Mucosa of rectum (tissue), 2 donors: ENCODE measurements at regions not wholly inside any gene's neighbourhood (a gene's known extent, or its start where the extent isn't known, plus 50 kb on each side); places are given as distances from the start of the nearest gene placed in this dataset.
"Not testable (repeated sequence)": the region's sequence is repeated elsewhere in the genome, so short reads cannot be mapped to it uniquely, and the experiment has no call there.

ENCODE experiments used
- H3K27ac ChIP-seq, 2 donors: one replicate each; pipeline ENCODE4 v1.7.0; 2013; ENCODE audit warnings: inconsistent platforms in 2 of 2, low read depth in 2 of 2, low read length in 2 of 2
- H3K27me3 ChIP-seq, 2 donors: one replicate each; pipeline ENCODE4 v1.7.0; 2013; ENCODE audit warnings: low read length in 2 of 2; ENCODE audit not compliant: control insufficient read depth in 2 of 2, insufficient read depth in 2 of 2
- H3K36me3 ChIP-seq, 2 donors: one replicate each; pipeline ENCODE4 v1.7.0; 2013; ENCODE audit warnings: low read length in 2 of 2; ENCODE audit not compliant: control insufficient read depth in 2 of 2, insufficient read depth in 2 of 2
- H3K4me1 ChIP-seq, 2 donors: one replicate each; pipeline ENCODE4 v1.7.0; 2013; ENCODE audit warnings: low read length in 2 of 2, mild to moderate bottlenecking in 1 of 2; ENCODE audit not compliant: control insufficient read depth in 2 of 2, insufficient read depth in 2 of 2
- H3K4me3 ChIP-seq, 2 donors: one replicate each; pipeline ENCODE4 v1.7.0; 2013; ENCODE audit warnings: low read length in 2 of 2
- H3K9ac ChIP-seq, 2 donors: one replicate each; pipeline ENCODE4 v1.7.0; 2013; ENCODE audit warnings: low read length in 2 of 2, low read depth in 1 of 2, mild to moderate bottlenecking in 1 of 2
- H3K9me3 ChIP-seq, 2 donors: one replicate each; pipeline ENCODE4 v1.7.0; 2013; ENCODE audit warnings: low read length in 2 of 2; ENCODE audit not compliant: control insufficient read depth in 2 of 2
- donor health status: healthy.
- donor health status: Normal muscosa, but diverticular disease.

DNA sequence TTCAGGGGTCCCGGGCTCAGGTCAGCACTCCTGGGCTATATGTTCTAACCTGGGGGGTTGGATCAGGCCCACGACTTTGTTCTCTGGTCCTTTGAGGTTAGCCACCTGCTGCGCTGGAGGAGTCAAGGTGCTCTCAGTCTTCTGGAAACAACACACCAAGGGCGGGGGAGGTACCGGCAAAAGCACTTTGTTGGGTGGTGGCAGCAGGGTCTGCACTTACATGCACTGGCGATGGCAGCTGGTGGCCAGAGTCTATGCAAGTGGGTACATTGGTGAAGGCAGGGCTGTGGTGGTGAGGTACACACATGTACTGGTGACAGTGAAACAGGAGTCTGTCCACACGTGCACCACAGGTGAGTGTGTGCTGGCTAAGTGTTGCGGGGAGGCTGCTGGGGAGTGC lies 194.2 kb upstream of the MAGI2 start:
- Histone ChIP-seq H3K9me3 (no peaks in the 10 kb centered on the region), H3K4me3 (no peak overlapping the region), H3K27ac (no peak overlapping the region), H3K9ac (no peak overlapping the region), H3K36me3 (no peaks in the 10 kb centered on the region), H3K4me1 (no peaks in the 10 kb centered on the region), H3K27me3 (no peaks in the 10 kb centered on the region)

DNA sequence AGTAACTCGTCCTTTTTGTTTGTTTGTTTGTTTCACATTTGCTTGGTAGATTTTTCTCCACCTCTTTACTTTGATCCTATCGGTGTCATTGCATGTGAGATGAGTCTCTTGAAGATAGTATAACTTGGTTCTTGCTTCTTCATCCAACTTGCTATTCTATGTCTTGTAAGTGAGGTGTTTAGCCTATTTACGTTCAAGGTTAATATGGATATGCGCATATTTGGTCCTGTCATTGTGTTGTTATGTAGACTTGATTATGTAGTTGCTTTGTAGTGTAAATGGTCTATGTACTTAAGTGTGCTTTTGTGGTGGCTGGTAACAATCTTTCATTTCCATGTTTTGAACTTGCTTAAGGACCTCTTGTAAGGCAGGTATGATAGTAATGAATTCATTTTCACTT lies 192.8 kb upstream of the MAGI2 start:
- H3K4me3 ChIP-seq, result no peak overlapping the region
- H3K9me3 ChIP-seq, result no peaks in the 10 kb centered on the region
- H3K9ac ChIP-seq, result no peak overlapping the region
- no peaks in the 10 kb centered on the region for H3K36me3 ChIP-seq
- H3K4me1 ChIP-seq, result no peaks in the 10 kb centered on the region
- no peak overlapping the region for H3K27ac ChIP-seq
- H3K27me3 ChIP-seq, result no peaks in the 10 kb centered on the region

DNA sequence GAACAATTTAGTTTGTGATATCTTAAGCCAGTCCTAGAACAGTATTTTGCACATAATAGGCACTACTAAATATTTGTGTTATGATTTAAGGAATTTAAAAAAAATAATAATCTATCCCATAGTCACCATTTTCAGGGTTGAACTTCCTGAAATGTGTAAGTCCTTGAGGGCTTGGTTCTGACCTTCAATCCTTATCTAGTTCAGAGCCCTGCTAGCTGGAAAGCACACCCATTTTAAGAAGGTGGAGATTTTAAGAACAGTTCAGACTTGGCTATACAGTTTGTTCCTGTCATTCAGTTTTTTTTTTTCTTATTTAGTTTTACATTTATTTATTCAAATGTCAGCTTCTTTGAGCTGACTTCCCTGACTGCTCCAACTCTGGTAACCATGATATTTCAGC lies 183.4 kb upstream of the MAGI2 start:
- no peaks in the 10 kb centered on the region for H3K4me1 ChIP-seq
- no peak overlapping the region for H3K9ac ChIP-seq
- no peak overlapping the region for H3K4me3 ChIP-seq
- H3K27ac ChIP-seq, result no peak overlapping the region
- no peaks in the 10 kb centered on the region for H3K9me3 ChIP-seq
- no peaks in the 10 kb centered on the region for H3K27me3 ChIP-seq
- H3K36me3 ChIP-seq, result no peaks in the 10 kb centered on the region

DNA sequence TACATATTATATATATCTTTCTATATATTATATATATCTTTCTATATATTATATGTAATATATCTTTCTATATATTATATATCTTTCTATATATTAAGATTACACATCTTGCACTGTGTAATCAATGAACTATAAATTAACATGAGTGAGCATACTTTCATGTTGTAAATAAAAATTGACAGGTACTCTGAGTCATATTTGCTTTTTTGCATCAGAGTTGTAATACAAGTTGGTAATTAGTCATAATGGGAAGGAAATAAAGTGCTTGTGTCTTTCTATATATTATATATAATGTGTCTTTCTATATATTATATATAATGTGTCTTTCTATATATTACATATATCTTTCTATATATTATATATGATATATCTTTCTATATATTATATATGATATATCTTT lies 172.5 kb upstream of the MAGI2 start:
- not testable (repeated sequence) for H3K4me1 ChIP-seq, H3K27me3 ChIP-seq, H3K9ac ChIP-seq, H3K4me3 ChIP-seq, H3K36me3 ChIP-seq, H3K9me3 ChIP-seq, H3K27ac ChIP-seq

DNA sequence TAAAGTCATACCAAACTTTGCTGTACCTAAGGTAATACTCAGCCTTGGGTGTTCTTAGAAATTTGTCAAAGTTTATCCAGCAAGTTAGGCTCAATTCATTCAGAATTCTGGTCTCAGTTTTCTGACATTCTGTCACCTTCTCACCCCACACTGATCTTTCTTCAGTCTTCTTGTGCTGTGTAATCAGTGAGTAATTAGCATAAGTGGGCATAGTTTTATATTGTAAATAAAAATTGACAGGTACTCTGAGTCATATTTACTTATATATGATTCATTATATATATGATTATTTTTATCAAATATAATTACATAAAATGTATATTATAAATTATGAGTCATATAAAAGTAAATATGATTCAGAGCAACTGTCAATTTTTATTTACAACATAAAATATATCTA lies 170.9 kb upstream of the MAGI2 start:
- H3K27ac ChIP-seq, result no peak overlapping the region
- no peak overlapping the region for H3K9ac ChIP-seq
- no peaks in the 10 kb centered on the region for H3K27me3 ChIP-seq
- H3K4me3 ChIP-seq, result no peak overlapping the region
- no peaks in the 10 kb centered on the region for H3K36me3 ChIP-seq
- peaks cover 0 to under 1% of the 10 kb centered on the region in 2 donors for H3K9me3 ChIP-seq
- H3K4me1 ChIP-seq, result no peaks in the 10 kb centered on the region

DNA sequence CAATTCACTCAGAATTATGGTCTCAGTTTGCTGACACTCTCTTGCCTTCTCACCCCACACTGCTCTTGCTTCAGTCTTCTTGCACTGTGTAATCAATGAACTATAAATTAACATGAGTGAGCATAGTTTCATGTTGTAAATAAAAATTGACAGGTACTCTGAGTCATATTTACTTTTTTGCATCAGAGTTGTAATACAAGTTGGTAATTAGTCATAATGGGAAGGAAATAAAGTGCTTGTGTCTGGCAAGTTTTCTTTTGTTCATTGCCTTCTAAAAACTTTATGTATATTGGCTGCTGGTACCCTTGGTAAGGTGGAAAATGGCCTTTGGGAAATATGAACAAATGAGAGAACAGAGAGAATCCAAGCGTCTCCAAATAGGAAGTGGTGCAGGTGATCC lies 169.3 kb upstream of the MAGI2 start:
- no peaks in the 10 kb centered on the region for H3K36me3 ChIP-seq
- no peak overlapping the region for H3K9ac ChIP-seq
- H3K9me3 ChIP-seq, result peaks cover 0 to 2% of the 10 kb centered on the region in 2 donors
- H3K4me1 ChIP-seq, result no peaks in the 10 kb centered on the region
- H3K27ac ChIP-seq, result no peak overlapping the region
- H3K27me3 ChIP-seq, result no peaks in the 10 kb centered on the region
- no peak overlapping the region for H3K4me3 ChIP-seq

DNA sequence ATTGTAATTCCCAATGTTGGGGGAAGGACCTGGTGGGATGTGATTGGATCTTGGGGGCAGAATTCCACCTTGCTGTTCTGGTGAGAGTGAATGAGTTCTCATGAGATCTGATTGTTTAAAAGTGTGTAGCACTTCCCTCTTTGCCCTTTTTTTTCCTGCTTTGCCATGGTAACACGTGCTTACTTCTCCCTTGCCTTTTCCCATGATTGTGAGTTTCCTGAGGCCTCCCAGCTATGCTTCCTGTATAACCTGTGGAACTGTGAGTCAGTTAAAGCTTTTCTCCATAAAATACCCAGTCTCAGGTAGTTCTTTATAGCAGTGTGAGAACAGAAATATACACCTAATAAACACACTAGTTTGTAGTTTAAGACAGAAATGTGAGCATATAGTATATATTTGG lies 166.8 kb upstream of the MAGI2 start:
- H3K27ac ChIP-seq, result no peak overlapping the region
- H3K4me1 ChIP-seq, result no peaks in the 10 kb centered on the region
- H3K9ac ChIP-seq, result no peak overlapping the region
- no peaks in the 10 kb centered on the region for H3K27me3 ChIP-seq
- H3K9me3 ChIP-seq, result peaks cover 0 to 2% of the 10 kb centered on the region in 2 donors
- no peak overlapping the region for H3K4me3 ChIP-seq
- no peaks in the 10 kb centered on the region for H3K36me3 ChIP-seq

DNA sequence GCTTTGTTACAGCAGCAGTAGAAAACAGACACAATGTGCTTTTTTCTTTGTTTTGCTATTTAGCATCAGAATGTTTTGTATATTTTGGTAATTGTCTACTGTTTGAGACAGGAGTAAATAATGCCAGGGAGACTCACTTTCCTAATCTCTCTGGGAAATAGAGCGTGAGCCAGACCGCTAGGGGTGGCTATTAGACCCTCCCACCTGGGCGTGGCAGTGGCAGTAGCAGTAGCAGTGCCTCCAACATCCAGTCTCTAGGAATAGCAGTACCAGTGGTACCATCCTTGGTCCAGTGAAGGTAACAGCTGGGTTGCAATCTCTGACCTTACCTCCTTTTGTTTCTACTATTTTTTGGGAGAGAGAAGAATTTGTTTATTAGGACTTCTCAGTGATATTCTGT lies 165.7 kb upstream of the MAGI2 start:
- Histone ChIP-seq H3K4me3 (no peak overlapping the region), H3K27me3 (no peaks in the 10 kb centered on the region), H3K36me3 (no peaks in the 10 kb centered on the region), H3K27ac (no peak overlapping the region), H3K4me1 (no peaks in the 10 kb centered on the region), H3K9me3 (peaks cover 0 to 2% of the 10 kb centered on the region in 2 donors), H3K9ac (no peak overlapping the region)

DNA sequence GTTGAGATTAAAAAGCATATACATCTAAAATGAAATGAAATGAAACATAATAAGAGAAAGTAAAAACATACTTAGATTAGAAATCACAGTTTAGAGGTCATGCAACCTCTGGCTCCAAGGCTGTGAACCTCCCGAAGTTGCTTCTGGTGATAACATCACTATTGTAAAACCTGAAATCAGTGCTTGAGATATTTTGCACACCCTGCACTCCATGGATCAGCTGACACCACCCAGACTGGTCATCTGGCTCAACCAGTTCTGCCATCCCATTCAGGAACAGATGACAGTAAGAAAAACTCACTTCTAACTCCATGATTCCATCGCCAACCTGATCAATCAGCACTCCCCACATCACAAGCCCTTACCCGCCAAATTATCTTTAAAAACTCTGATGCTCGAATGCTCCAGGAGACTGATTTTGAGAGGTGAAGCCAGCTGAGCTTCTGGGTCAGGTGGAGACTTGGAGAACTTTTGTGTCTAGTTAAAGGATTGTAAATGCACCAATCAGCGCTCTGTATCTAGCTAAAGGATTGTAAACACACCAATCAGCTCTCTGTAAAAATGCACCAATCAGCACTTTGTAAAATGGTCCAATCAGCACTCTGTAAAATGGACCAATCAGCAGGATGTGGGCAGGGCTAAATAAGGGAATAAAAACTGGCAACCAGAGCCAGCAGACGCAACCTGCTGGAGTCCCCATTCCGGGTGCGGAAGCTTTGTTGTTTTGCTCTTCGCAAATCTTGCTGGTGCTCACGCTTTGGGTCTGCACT lies 162.6 kb upstream of the MAGI2 start:
- Histone ChIP-seq H3K27ac (no peak overlapping the region), H3K36me3 (no peaks in the 10 kb centered on the region), H3K9ac (no peak overlapping the region), H3K4me1 (no peaks in the 10 kb centered on the region), H3K27me3 (no peaks in the 10 kb centered on the region), H3K9me3 (peaks cover 0 to 2% of the 10 kb centered on the region in 2 donors), H3K4me3 (no peak overlapping the region)

DNA sequence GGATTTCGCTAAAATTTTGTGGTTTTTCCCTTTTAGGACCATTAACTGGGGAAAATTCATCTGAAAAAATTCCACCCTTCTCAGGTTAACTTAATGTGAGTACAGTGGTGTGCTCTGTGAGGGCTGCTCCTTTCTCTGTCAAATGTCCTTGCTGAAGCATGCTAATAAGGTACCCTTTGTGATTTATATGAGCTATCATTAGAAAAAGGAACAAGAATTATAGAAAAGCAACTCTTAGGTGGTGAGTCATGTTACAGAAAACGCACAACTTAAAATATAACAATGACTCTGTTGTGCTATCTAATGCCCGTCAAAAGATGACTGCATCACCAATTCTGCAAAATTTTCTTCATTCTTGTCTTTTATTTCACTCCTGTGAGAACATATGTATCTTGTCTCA lies 162.0 kb upstream of the MAGI2 start:
- Histone ChIP-seq H3K4me1 (no peaks in the 10 kb centered on the region), H3K27ac (no peak overlapping the region), H3K36me3 (no peaks in the 10 kb centered on the region), H3K9ac (no peak overlapping the region), H3K4me3 (no peak overlapping the region), H3K27me3 (no peaks in the 10 kb centered on the region), H3K9me3 (peaks cover 0 to 2% of the 10 kb centered on the region in 2 donors)

DNA sequence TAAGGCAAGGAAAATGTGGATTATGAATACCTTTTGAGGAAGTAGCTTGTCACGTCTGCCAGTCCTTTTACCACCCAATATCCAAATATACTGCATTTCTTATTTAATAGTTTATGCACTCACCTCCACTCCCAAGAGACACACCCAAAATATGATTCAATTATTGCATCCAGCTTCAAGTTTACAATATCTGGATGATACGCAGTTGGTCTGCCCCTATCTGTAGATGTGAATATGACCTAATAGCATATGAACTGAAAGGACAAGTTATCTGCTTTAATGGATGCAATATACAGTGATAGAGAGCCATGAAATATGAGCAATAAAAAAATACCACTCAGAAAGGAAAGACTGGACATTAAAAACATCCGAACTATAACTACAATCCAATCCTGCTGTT lies 159.4 kb upstream of the MAGI2 start:
- H3K9ac ChIP-seq, result no peak overlapping the region
- H3K36me3 ChIP-seq, result no peaks in the 10 kb centered on the region
- H3K4me1 ChIP-seq, result no peaks in the 10 kb centered on the region
- H3K27ac ChIP-seq, result no peak overlapping the region
- H3K27me3 ChIP-seq, result no peaks in the 10 kb centered on the region
- no peaks in the 10 kb centered on the region for H3K9me3 ChIP-seq
- H3K4me3 ChIP-seq, result no peak overlapping the region
